ENCODE measurements at regions not wholly inside any gene's neighbourhood (a gene's known extent, or its start where the extent isn't known, plus 50 kb on each side); places are given as distances from the start of the nearest gene placed in this dataset.

DNA sequence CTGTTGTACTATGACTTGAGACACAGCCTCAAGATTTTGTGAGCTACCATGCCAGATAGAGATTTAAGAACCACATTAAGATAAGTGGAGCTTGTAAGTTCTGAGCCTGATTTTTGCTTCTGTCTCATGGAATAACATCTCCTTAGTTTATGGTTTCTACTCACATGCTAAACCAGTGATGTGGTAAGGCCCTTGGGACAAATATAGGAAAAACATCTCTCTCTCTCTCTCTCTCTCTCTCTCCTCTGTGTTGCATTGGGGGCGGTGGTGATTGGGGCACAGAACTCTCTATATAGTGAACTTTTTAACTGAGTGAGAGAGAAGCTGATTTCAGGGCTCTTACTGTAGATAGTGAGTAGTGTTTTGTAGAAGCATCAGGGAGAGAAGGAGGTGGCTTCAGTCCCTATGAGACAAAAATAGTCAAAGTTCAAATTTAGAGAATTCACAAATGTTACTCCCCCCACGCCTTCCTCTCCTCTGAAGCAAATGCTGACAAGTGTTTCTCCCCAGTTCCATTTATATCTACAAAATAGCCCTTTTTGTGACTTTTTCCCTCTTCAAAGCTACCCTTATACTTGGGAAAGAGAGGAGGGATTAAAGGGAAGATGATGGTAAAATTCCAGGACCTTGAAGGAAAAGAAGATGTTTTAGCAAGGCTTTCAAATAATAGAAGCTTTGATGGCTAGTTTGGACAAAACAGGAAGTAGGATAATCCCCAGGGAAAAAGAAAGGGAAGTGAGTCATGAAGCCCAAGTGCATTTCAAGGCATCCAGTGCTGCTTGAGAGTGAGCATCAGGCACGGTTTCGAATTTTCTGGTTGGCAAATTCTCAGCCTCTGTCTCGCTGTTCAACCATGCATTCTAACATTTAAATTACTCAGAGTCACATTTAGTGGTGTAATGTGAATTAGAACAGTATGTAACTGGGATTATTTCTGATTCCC lies 134.3 kb upstream of the AP1S2 start:
- DNase-seq (ENCODE audit: low read depth, low spot score): no peak
- no peak overlapping the region for H3K4me3 ChIP-seq (ENCODE audit: low read length)

DNA sequence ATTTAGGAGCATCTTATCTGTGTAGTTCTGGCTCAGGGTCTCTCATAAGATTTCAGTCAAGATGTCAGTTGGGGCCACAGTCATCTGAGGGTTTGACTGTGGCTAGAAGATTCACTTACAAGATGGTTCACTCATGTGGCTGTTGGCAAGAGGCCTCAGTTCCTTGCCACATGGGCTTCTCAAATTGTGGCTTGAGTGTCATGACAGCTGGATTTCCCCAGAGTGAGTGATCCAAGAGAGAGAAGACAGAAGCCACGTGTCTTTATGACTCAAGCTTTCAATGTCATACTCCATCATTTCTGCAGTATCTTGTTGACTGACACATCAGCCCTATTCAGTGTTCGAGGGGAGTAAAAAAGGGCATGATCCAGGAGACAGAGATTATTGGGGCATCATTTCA lies 131.3 kb upstream of the AP1S2 start:
- no peak for DNase-seq (ENCODE audit: low read depth, low spot score)

DNA sequence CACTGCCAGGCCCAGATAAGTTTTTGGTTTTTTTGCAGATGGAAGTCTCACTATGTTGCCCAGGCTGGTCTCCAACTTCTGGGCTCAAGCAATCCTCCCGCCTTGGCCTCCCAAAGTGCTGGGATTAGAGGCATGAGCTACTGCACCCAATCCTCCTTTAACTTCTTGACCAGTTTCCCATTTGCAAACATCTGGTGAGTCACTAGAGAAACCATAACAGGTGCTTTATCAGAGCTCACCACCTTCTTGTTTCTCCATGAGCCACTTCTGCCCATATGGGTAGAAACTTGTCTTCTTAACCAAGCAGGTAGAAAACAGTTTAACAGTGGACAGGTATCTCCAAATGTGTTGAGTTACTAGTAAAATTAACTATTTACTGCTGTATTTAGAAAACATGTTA lies 128.4 kb upstream of the AP1S2 start:
- DNase-seq (ENCODE audit: low read depth, low spot score): no peak
- H3K4me3 ChIP-seq (ENCODE audit: low read length): no peak overlapping the region

More for the DNA sequence above, 131.3 kb upstream of the AP1S2 start:
- H3K4me3 ChIP-seq (ENCODE audit: low read length): no peak overlapping the region

DNA sequence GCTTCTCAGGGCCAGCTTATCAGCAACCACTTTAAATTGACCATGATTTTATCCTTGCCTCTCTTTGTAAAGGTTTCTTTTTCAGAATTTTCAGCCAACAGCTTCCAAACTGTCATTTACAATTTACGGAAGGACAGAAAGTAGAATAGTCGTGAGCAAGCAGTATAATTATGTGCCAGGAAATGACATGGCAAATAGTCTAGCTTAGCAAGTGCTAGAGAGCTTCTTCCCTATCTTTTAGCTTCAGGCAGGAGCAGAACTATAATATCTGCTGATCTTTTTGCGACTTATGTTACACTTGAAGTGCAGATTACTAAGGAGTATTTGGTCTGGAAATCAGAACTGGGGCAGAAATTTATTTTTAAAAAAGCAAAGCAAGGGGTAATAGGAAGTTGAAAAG lies 123.0 kb upstream of the AP1S2 start:
- no peak overlapping the region for H3K4me3 ChIP-seq (ENCODE audit: low read length)
- DNase-seq (ENCODE audit: low read depth, low spot score): no peak

DNA sequence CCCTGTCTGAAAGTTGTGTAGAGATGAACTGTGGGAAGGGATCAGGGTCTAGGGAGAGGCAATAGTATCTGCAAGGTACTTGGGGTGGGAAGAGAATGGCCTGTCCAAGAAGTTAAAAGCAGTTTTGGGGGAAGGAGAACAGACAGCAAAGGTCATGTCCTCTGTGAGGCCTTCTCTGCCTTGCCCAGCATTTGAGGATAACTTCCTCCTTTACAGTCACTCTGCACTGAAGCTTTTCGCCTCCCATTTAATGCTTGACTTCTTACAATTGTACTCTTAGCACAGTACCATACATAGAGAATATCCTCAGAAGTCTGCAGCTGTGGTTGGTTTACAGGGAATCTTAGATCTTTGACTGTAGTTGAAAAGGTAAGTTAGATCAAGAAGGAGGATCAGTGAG lies 121.8 kb upstream of the AP1S2 start:
- DNase-seq (ENCODE audit: low read depth, low spot score): no peak
- no peak overlapping the region for H3K4me3 ChIP-seq (ENCODE audit: low read length)

DNA sequence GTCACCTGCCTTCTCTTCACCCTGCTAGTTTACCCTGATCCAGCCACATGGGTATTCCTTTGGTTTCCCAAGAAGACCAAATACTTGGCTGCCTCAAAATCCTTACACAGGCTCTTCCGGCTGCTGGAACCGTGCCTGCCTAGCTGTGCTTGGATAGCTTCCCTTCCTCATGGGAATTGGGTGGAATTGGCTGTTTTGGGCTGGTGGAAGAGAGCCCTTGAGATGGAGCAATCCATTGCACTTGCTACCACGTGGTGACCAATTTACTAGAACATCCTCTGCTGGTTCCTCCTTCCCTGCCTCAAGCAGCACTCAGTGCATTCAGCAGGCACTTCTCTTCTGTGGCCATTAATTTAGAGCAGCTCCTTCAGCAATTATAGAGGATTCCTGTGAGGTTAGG lies 119.3 kb upstream of the AP1S2 start:
- DNase-seq (ENCODE audit: low read depth, low spot score): no peak
- H3K4me3 ChIP-seq (ENCODE audit: low read length): no peak overlapping the region

DNA sequence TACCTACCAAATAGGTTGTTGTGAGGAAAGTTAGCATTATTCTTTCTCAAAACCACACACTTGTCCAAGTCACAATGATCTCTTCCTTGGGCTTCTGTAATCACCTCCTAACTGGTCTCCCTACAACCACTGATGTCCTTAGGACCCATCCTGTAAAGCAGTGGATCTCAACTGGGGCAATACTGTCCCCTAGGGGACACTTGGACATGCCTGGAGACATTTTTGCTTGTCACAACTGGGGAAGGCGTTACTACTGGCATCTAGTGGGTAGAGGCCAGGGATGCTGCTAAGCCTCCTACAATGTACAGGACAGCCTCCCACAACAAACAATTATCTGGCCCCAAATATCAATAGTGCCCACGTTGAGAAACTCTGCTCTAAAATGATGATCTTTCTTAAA lies 118.7 kb upstream of the AP1S2 start:
- H3K4me3 ChIP-seq (ENCODE audit: low read length): no peak overlapping the region
- DNase-seq (ENCODE audit: low read depth, low spot score): no peak

DNA sequence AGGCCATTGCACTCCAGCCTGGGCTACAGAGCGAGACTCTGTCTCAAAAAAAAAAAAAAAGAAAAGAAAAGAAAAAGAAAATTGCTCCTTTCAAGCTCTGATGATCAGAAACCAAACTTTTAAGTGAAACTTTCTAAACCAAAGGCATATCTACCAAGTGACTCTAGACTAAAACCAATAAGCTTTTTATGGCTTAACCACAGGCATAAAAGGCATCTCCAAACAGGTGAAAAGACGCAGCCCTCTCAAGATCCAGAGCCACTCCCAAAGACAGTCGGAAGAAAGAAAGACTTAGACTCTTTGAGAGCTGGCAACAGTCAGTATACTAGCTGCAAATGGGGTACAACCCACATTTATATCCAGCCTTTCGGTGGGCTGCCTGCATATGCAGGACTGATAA lies 117.1 kb upstream of the AP1S2 start:
- no peak overlapping the region for H3K4me3 ChIP-seq (ENCODE audit: low read length)
- DNase-seq (ENCODE audit: low read depth, low spot score): peak; percentile 9

DNA sequence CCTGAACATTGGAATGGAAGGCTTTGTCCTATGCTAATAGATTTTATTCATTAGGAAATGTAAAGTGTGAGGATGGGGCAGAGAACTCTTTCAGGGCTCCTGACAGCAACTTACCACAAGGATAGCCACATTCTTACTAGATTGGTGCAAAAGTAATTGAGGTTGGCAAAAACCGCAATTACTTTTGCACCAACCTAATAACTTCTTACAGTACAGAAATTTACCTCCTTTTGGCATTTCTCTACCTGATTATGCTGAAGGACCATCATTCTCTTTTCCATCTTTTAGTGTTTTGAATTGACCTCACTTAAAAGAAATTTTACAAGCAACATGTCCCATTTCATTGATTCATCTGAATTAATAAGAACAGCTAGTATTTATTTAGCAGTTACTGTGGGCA lies 109.2 kb upstream of the AP1S2 start:
- no peak overlapping the region for H3K4me3 ChIP-seq (ENCODE audit: low read length)
- no peak for DNase-seq (ENCODE audit: low read depth, low spot score)

DNA sequence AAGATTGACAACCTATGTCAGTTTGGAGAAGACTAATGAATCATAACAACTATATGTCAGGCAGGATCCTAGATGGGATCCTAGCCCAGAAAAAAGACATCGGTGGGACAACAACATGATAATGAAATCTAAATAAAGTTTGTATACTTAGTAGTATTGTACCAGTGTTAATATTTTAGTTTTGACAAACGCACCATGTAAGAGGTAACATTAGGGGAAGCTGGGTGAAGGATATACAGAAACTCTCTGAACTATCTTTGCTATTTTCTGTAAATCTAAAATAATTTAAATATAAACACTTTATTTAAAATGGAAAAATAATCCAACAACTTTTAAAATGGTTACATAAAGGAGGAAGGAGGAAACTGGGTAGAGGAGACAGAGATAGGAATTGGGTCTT lies 105.6 kb upstream of the AP1S2 start:
- no peak overlapping the region for H3K4me3 ChIP-seq (ENCODE audit: low read length)
- no peak for DNase-seq (ENCODE audit: low read depth, low spot score)

DNA sequence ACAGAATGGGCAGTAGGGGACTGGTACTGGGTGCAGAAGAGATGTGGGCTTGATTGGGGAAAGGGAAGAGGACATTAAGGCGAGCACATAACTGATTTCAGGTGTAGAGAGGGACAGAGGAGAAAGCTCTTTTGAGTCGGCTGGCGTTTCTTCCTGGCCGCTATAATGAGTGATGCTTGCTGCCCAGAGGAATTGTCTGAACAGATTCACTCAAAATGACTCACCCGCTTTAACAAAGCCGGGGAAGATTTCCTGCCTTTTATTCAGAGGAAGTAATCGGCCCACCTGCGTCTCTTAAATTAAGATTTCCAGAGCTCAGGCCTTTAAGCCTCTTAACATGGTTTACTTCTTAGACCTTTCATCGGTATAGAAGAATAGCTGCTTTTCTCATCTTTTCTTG lies 102.1 kb upstream of the AP1S2 start:
- DNase-seq (ENCODE audit: low read depth, low spot score): no peak
- no peak overlapping the region for H3K4me3 ChIP-seq (ENCODE audit: low read length)

DNA sequence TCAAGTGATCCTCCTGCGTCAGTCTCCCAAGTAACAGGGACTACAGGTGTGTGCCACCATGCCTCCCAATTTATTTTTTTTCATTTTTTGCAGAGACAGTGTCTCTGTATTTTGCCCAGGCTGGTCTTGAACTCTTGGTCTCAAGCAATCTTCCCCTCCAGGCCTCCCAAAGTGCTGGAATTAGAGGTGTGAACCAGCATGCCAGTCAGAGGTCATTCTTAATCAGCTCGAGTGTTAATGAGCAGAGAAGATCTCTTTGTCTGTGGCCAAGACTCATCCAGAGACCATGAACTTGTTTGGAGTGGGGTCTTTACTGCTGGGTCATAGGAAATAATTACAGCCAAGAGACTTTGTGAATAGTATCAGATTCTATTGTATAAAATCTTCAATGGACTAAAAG lies 99.2 kb upstream of the AP1S2 start:
- no peak overlapping the region for H3K4me3 ChIP-seq (ENCODE audit: low read length)
- no peak for DNase-seq (ENCODE audit: low read depth, low spot score)

DNA sequence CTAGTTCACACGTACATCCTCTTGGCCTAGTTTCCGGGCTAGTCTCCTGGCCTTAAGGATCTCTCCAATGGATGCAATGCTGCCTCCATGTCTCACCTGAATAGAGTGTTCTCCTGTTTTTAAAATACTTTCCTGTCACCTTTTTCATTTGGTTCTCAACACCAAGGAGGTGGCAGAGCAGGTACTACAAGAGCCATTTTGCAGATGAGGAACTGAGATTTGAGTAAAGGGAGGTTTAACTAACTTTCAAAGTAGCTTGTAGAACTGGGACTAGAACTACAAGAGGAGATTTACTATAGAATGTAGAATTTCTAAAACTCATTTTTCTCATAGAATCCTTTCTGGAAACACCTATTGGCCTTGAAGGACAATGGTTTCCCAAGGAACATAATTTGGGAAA lies 97.6 kb upstream of the AP1S2 start:
- DNase-seq (ENCODE audit: low read depth, low spot score): no peak
- H3K4me3 ChIP-seq (ENCODE audit: low read length): no peak overlapping the region

DNA sequence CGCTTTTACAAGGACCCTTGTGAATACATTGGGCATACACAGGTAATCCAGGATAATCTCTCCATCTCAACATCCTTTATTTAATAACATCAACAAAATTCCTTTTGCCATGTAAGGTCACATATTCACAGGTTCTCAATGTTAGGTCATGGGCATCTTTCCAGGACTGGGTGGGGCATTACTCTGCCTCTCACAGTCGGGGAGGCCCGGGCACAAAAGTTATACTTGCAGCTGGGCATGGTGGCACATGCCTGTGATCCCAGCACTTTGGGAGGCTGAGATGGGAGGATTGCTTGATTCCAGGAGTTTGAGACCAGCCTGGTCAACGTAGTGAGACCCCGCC lies 93.7 kb upstream of the AP1S2 start:
- DNase-seq (ENCODE audit: low read depth, low spot score): no peak
- H3K4me3 ChIP-seq (ENCODE audit: low read length): no peak overlapping the region

DNA sequence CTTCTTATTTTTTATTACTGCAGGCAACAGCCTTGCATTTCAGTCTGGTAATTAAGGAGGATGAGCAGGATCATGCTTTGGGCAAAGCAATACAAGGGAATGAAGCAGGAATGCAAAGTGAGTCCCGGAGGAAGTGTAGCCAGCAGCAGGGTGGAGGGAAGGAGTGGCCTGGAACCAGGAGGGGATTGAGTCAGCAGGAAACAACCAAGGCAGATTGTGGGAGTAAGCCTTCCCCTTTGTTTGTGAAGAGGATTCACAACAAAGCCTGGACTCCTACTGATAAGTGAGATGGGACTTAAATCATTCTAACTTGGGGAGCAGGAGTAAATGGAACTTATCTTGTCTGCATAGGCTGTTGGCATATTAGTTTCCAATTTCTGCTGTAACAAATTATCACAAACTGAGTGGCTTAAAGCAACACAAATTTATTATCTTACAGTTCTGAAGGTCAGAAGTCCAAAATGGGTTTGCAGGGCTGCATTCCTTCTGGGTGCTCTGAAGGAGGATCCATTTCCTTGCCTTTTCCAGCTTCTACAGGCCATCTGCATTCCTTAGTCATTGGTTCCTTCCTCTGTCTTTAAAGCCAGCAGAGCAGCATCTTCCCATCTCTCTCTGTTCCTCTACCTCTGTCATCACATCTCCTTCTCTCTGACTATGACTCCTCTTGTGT lies 93.2 kb upstream of the AP1S2 start:
- no peak for DNase-seq (ENCODE audit: low read depth, low spot score)
- no peak overlapping the region for H3K4me3 ChIP-seq (ENCODE audit: low read length)

DNA sequence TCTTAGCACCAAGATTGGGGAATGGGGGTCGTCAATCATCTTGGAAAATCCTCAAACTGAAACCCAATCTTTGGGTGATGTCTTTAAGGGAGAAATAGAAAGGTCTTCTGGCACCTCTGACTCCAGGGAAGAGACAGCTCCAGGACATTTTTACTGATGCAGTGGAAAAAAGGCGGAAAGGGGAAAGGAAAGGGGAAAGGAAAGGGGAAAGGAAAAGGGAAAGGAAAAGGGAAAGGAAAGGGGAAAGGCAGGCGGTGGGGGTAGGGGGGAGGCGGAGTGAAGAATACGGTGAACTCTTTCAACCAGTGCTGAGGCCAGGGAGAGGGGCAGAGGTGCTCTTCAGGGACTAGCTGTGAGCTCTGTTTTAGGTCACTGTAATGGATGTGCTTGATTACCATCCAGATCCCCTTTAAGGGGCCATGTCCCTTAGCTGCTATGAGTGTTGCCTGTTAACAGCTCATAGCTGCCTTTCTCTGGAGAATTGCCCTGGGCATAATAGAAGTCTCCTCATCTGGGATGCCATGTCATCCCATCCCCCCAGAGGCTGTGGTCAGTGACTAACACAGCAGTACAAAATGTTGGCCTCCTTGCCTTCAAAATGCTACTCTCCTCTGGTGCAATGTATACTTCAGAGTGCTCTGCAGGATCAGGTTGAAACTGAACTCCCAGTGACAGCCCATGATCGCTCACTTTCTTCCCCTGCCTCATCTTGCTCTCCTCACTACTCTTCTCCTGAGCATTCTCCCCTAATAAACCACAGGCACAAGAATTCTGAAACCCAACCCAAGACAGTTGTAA lies 92.4 kb upstream of the AP1S2 start:
- no peak for DNase-seq (ENCODE audit: low read depth, low spot score)
- H3K4me3 ChIP-seq (ENCODE audit: low read length): no peak overlapping the region

DNA sequence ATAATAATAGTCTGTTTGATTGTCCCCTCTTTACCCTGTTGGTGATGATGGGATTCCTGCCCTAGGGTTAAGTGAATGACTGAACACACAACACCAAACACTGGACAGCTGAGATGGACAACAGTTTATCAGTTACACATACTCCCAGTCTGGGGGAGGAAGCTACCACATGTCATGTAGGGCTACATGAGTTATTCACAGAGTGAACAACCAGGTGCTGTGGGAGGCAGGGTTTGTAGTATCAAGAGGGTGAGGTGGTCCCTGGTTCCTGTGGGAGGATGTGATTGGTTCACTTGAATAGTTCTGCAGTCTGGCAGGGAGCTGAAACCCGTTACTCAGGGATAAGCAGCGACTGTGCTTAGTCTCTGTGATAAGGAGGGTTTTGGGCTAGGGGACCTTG lies 88.8 kb upstream of the AP1S2 start:
- DNase-seq (ENCODE audit: low read depth, low spot score): no peak
- H3K4me3 ChIP-seq (ENCODE audit: low read length): no peak overlapping the region

DNA sequence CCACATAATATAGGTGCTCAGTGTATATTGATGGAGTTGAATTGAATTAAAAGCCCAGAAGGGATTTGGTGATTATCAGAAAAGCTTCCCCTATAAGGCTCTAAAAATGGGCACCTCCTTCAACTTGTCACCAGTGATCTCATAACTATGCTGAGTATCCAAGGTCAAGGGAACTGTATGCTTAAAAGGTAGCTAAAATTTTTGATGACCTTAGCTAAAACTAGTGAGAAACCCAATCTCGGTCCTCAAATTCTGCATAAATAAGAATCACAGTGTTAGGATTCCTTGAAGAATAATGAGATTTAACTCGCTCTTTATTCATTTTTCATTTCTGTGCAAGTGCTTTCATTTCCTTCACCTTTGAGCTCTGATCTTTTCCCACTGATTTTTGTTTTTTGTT lies 87.7 kb upstream of the AP1S2 start:
- no peak overlapping the region for H3K4me3 ChIP-seq (ENCODE audit: low read length)
- no peak for DNase-seq (ENCODE audit: low read depth, low spot score)

DNA sequence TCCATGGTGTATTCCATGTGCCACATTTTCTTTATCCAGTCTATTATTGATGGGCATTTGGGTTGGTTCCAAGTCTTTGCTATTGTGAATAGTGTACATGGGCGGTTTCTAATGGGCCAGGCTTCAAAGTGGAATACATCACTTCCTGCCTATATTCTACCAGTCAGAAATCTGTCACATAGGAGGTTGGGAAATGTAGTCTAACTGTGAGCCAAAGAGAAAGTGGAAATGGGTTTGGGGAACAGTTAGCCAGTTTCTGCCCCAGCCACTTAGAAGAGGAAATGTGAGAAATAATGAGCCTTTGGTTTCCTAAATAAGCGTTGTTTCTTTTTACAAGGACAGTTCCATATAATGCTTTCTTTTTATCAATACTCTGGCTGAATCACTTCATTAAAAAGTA lies 85.1 kb upstream of the AP1S2 start:
- H3K4me3 ChIP-seq (ENCODE audit: low read length): no peak overlapping the region
- no peak for DNase-seq (ENCODE audit: low read depth, low spot score)

DNA sequence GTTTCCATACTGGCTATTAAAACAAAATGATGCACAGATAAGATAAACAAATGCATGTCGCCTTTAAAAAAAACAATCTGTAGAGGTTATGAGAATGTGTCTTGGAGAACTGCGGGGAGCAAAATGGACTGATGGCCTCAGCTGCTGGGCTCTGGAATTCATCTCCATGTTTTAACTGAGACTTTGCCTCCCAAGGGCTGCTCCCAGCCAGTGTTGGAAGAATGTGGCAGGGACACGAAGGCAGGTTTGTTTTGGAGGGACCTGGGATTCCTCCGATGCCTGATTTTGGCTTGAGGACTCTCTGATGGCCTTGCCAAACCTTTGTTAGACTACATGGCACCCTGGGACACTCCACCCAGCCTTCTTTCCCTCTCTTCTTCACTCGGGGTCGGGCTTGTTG lies 83.5 kb upstream of the AP1S2 start:
- no peak overlapping the region for H3K4me3 ChIP-seq (ENCODE audit: low read length)

More for the DNA sequence above, 83.5 kb upstream of the AP1S2 start:
- no peak for DNase-seq (ENCODE audit: low read depth, low spot score)
